Activated T-helper 1 cell treated with anti-CD3 and anti-CD28 coated beads, Interleukin-12 subunit alpha, Interleukin-12 subunit beta, Interleukin-2, Interleukin-4 antibody, amounts not matched to agents 30 ng/mL and 10 ng/mL and 1 ng/mL, durations not matched to agents 14 hours and 24 hours and 36 hours (primary cell): ENCODE measurements at regions not wholly inside any gene's neighbourhood (a gene's known extent, or its start where the extent isn't known, plus 50 kb on each side); places are given as distances from the start of the nearest gene placed in this dataset.

Experiments used
- DNase-seq: peaks from one replicate; pipeline ENCODE4 v3.0.0; 2021; ENCODE audit warnings: low spot score
- H3K27ac Mint-ChIP-seq: one replicate; pipeline ENCODE4 v1.8.0; 2021; ENCODE audit warnings: mild to moderate bottlenecking, mixed read lengths
- H3K27me3 Mint-ChIP-seq: one replicate; pipeline ENCODE4 v1.8.0; 2022; ENCODE audit warnings: mild to moderate bottlenecking, moderate library complexity, mixed read lengths; ENCODE audit not compliant: insufficient read depth
- H3K36me3 Mint-ChIP-seq: one replicate; pipeline ENCODE4 v1.8.0; 2021; ENCODE audit warnings: low read depth, mixed read lengths
- H3K4me1 Mint-ChIP-seq: one replicate; pipeline ENCODE4 v1.8.0; 2021; ENCODE audit warnings: low read depth, mixed read lengths
- H3K4me3 Mint-ChIP-seq: one replicate; pipeline ENCODE4 v1.8.0; 2021; ENCODE audit warnings: mild to moderate bottlenecking, moderate library complexity, mixed read lengths
- H3K9me3 Mint-ChIP-seq: one replicate; pipeline ENCODE4 v1.8.0; 2021; ENCODE audit warnings: mixed read lengths
- intact Hi-C: fragments of 100-400 bp; cut with micrococcal nuclease; formaldehyde crosslinking; loops from one replicate; pipeline ENCODE4 v1.15.1; 2024

- intact Hi-C loops = no loop called here
- Mint-ChIP-seq H3K4me3 (no peak overlapping the region), H3K36me3 (no peaks in the 10 kb centered on the region), H3K27me3 (peaks cover 3% of the 10 kb centered on the region), H3K27ac (no peak overlapping the region), H3K4me1 (peaks cover 19% of the 10 kb centered on the region), H3K9me3 (no peaks in the 10 kb centered on the region)
- no peak for DNase-seq
These were observed 112.2 kb upstream of the COPS8 start for GRCh38 chr2:236973343-236973980.

DNA sequence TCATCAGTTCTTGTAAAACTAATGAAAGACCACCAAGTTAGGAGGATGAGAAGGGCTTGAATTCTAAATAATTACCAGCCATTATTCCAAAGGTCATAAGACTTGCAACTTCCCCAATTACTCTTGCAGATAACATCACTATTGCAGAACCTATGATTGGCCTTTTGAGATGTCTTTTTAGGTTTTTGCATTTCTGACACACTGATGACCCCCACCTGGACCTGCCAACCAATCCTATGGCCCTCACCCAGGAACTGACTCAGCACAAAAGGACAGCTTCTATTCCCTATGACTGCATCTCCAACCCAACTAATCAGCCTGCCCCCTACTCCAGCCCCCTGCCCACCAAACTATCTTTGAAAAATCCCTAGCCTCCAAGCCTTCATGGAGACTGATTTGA lies 111.5 kb upstream of the COPS8 start:
- intact Hi-C loops = no loop called here
- Mint-ChIP-seq H3K36me3 (no peaks in the 10 kb centered on the region), H3K9me3 (no peaks in the 10 kb centered on the region), H3K27me3 (peaks cover 3% of the 10 kb centered on the region), H3K27ac (no peak overlapping the region), H3K4me3 (no peak overlapping the region), H3K4me1 (peaks cover 14% of the 10 kb centered on the region)
- DNase-seq = no peak

DNA sequence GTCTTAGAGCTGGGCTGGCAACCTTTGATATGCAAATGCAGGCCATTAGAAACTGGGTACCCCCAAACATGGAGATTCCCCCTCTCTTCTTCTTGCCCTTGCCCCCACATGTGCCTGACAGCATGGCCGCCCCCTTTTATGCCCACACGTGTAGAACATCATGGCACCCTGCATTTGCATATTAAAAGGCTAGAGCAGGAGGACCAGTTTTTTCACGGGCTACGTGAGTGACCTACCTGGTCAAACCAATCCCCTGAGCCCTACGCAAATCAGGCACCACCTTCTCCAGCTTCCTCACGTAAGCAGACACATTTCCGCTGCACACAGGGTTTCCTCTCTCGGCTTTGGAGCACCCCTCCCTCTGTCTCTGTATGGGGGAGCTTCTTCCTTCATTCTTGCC lies 110.9 kb upstream of the COPS8 start:
- Mint-ChIP-seq H3K27me3 (peaks cover 3% of the 10 kb centered on the region), H3K4me1 (peaks cover 8% of the 10 kb centered on the region), H3K27ac (no peak overlapping the region), H3K9me3 (no peaks in the 10 kb centered on the region), H3K4me3 (no peak overlapping the region), H3K36me3 (no peaks in the 10 kb centered on the region)
- intact Hi-C loops = no loop called here
- no peak for DNase-seq

DNA sequence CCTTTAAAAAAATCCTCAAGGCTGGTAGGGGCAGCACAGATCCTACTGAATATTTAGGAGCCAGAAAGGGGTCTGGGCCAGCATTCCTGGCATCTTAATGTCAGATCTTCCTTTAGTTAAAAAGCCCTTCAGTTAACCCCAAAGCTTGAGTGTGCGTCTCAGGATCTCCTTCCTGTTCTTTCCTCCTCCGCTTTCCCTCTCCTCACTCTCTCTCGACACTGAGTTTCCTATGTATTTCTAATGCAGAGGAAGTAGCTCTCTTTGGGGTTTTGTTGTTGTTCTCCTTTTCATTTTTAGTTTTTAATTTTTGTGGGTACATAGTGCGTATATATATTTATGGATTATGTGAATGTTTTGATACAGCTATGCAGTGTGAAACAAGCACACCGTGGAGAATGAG lies 109.9 kb upstream of the COPS8 start:
- no peak for DNase-seq
- no peaks in the 10 kb centered on the region for H3K36me3 Mint-ChIP-seq
- H3K4me1 Mint-ChIP-seq = no peaks in the 10 kb centered on the region
- intact Hi-C loops = no loop called here
- H3K27ac Mint-ChIP-seq = no peak overlapping the region
- H3K4me3 Mint-ChIP-seq = no peak overlapping the region
- H3K9me3 Mint-ChIP-seq = no peaks in the 10 kb centered on the region
- H3K27me3 Mint-ChIP-seq = peaks cover 8% of the 10 kb centered on the region

- Mint-ChIP-seq H3K36me3 (no peaks in the 10 kb centered on the region), H3K4me1 (no peaks in the 10 kb centered on the region), H3K27me3 (peaks cover 8% of the 10 kb centered on the region), H3K9me3 (no peaks in the 10 kb centered on the region), H3K27ac (no peak overlapping the region), H3K4me3 (no peak overlapping the region)
- intact Hi-C loops = no loop called here
- no peak for DNase-seq
These were observed 109.2 kb upstream of the COPS8 start for GRCh38 chr2:236976266-236977062.

DNA sequence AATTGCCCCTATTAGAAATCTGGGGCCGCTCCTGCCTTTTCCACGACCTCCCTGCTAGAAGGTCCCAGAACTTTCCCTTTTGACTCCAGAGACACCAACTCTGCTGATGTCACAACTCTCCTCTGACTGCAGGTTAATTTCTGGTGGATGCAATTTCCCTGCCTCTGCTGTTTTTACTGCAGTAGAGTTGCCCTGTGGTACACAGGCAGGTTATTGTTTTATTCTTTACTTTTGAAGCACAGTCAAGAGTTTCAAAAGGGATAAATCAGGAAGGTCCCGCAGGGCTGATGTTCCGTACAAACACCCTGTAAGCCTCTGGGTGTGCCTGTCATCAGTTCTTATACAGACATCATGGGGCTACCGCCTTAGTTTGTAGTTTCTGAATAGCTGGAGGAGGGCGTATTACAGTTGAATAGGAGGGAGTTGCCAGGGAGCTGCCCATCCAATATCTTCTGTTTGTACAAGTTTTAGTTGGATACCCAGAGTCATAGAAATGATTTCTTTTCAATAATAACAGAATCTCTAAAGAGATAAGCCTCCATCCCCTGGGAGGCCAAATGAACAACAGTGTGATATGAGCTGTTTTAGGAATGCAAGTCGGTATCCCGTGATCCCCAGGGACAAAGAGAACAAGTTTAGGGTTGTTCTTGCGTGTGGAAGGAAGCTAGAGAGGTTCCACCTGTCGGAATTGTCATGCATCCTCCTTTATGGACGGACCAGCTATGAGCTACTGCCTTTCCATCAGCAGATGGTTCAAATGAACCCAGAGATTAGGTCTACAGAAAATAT lies 108.4 kb upstream of the COPS8 start:
- Mint-ChIP-seq H3K27me3 (peaks cover 8% of the 10 kb centered on the region), H3K9me3 (no peaks in the 10 kb centered on the region), H3K27ac (no peak overlapping the region), H3K4me3 (no peak overlapping the region), H3K36me3 (no peaks in the 10 kb centered on the region), H3K4me1 (no peaks in the 10 kb centered on the region)
- DNase-seq = no peak
- intact Hi-C loops = no loop called here

DNA sequence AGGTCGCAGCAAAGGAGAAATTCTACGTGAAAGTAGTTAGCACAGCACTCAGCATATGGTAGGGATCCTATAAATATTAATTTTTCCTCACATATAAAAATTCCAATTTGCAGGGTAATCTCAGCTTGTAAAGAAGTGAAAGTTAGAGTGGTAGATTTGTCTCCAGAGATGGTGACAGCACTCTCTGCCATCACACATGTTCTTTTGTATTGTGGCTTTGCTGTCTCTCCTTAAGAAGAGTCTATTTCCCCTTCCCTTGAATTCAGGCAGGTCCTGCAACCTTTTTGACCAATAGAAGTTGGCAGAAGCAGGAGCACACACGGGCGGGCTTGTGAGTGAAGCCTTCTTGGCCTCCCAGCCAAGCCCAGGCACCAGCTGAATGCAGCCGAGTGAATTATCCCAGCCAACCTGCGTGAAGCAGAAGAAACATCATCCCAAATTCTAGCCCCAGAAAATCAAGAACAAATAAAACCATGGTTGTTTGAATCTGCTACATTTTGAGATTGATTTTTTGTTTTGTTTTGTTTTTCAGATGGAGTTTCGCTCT lies 107.8 kb upstream of the COPS8 start:
- no peak overlapping the region for H3K4me3 Mint-ChIP-seq
- peaks cover 8% of the 10 kb centered on the region for H3K27me3 Mint-ChIP-seq
- H3K9me3 Mint-ChIP-seq = no peaks in the 10 kb centered on the region
- DNase-seq = no peak
- H3K36me3 Mint-ChIP-seq = no peaks in the 10 kb centered on the region
- no peak overlapping the region for H3K27ac Mint-ChIP-seq
- H3K4me1 Mint-ChIP-seq = no peaks in the 10 kb centered on the region
- intact Hi-C loops = no loop called here

DNA sequence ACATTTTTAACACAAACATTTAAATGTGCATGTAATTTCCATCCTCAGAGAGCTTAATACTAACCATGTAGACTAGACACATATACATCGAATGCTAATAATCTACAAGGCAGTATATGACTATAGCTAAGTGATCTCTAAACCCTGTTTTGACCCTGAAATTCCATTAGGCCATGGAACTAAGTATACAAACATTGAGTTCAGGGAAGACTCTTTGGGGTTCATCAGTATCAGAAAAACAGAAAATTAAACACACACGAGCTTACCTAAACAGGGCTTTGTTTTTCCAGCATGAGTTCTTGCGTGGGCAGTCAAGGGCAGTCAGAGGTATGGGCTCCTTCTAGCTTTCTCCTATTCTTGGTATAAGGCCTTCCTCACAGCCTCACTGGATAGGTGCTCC lies 106.0 kb upstream of the COPS8 start:
- Mint-ChIP-seq H3K9me3 (no peaks in the 10 kb centered on the region), H3K27ac (no peak overlapping the region), H3K36me3 (no peaks in the 10 kb centered on the region), H3K4me1 (no peaks in the 10 kb centered on the region), H3K4me3 (no peak overlapping the region), H3K27me3 (peaks cover 8% of the 10 kb centered on the region)
- DNase-seq = no peak
- intact Hi-C loops = no loop called here

DNA sequence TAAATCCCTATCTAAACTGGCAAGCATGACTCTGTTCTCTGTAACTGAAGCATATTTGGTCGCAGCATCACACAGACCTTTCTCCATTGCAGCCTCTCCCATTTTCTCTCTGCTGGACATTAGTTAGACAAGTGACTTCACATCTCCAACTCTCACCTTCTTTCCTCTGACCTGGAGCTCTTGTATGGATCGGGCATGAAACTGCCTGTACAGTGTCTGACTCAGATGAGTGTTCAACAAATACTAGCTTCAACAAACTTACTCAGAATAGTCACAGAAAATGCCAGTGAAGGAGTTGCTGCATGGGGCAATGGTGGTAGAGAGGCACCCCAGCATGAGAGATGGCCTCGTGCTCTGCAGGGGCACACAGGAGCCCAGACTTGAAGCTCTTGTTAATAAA lies 104.7 kb upstream of the COPS8 start:
- intact Hi-C loops = no loop called here
- Mint-ChIP-seq H3K4me3 (no peak overlapping the region), H3K9me3 (no peaks in the 10 kb centered on the region), H3K27me3 (peaks cover 12% of the 10 kb centered on the region), H3K27ac (no peak overlapping the region), H3K36me3 (no peaks in the 10 kb centered on the region), H3K4me1 (no peaks in the 10 kb centered on the region)
- no peak for DNase-seq

- no peak for DNase-seq
- H3K4me1 Mint-ChIP-seq = no peaks in the 10 kb centered on the region
- no peaks in the 10 kb centered on the region for H3K36me3 Mint-ChIP-seq
- H3K27ac Mint-ChIP-seq = no peak overlapping the region
- no peaks in the 10 kb centered on the region for H3K9me3 Mint-ChIP-seq
- intact Hi-C loops = no loop called here
- H3K4me3 Mint-ChIP-seq = no peak overlapping the region
- peaks cover 12% of the 10 kb centered on the region for H3K27me3 Mint-ChIP-seq
These were observed 103.8 kb upstream of the COPS8 start for GRCh38 chr2:236981701-236982485.

- Mint-ChIP-seq H3K27ac (no peak overlapping the region), H3K27me3 (peaks cover 9% of the 10 kb centered on the region), H3K9me3 (no peaks in the 10 kb centered on the region), H3K36me3 (no peaks in the 10 kb centered on the region), H3K4me1 (no peaks in the 10 kb centered on the region), H3K4me3 (no peak overlapping the region)
- intact Hi-C loops = no loop called here
- no peak for DNase-seq
These were observed 102.8 kb upstream of the COPS8 start for GRCh38 chr2:236982693-236983455.

DNA sequence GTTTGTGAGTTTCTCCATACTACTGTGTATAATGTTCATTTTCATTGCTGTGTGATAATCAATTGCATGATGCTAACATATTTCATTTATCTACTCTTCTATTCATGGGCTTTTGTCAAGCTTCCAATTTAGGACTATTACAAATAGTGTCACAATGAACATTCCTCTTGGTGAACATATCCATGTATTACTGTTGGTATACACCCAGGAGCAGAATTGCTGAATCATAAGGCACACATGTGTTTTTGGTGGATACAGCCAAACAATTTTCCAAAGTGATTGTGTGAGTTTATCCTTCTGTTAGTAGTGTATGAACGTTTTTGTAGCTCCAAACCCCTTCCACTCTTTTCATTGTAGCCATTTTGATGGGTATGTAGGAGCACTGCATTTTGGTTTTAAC lies 101.6 kb upstream of the COPS8 start:
- H3K4me1 Mint-ChIP-seq = no peaks in the 10 kb centered on the region
- no peak for DNase-seq
- no peaks in the 10 kb centered on the region for H3K9me3 Mint-ChIP-seq
- H3K27ac Mint-ChIP-seq = no peak overlapping the region
- H3K4me3 Mint-ChIP-seq = no peak overlapping the region
- H3K36me3 Mint-ChIP-seq = no peaks in the 10 kb centered on the region
- H3K27me3 Mint-ChIP-seq = peaks cover 9% of the 10 kb centered on the region
- intact Hi-C loops = no loop called here
